Stimulated activated CD4-positive, alpha-beta T cell treated with anti-CD3 and anti-CD28 coated beads, Interleukin-2, amount 100 ng/mL, for 4 hours (primary cell): ENCODE measurements at regions not wholly inside any gene's neighbourhood (a gene's known extent, or its start where the extent isn't known, plus 50 kb on each side); places are given as distances from the start of the nearest gene placed in this dataset.
"Not testable (repeated sequence)": the region's sequence is repeated elsewhere in the genome, so short reads cannot be mapped to it uniquely, and the experiment has no call there.

Source experiments
- DNase-seq: peaks from one replicate; pipeline ENCODE4 v3.0.0-alpha.2; 2020; ENCODE audit warnings: low read depth

- not testable (repeated sequence) for DNase-seq
These were observed 113.5 kb upstream of the NBPF19 start for GRCh38 chr1:149361310-149361709.

- DNase-seq, result not testable (repeated sequence)
These were observed 110.5 kb upstream of the NBPF19 start for GRCh38 chr1:149364188-149364981.

GRCh38 chr1:149366402-149366801 is 108.4 kb upstream of the NBPF19 start:
- not testable (repeated sequence) for DNase-seq

- not testable (repeated sequence) for DNase-seq
These were observed 107.3 kb upstream of the NBPF19 start for GRCh38 chr1:149367472-149368044.

- not testable (repeated sequence) for DNase-seq
These were observed 106.5 kb upstream of the NBPF19 start for GRCh38 chr1:149368337-149368736.

GRCh38 chr1:149369081-149369480 is 105.8 kb upstream of the NBPF19 start:
- not testable (repeated sequence) for DNase-seq

- DNase-seq, result not testable (repeated sequence)
These were observed 102.9 kb upstream of the NBPF19 start for GRCh38 chr1:149371955-149372354.

- DNase-seq, result not testable (repeated sequence)
These were observed 96.4 kb upstream of the NBPF19 start for GRCh38 chr1:149378462-149378861.

- peak; percentile 26 for DNase-seq
These were observed 84.5 kb upstream of the NBPF19 start for GRCh38 chr1:149390173-149390926.

GRCh38 chr1:149390931-149391330 is 83.9 kb upstream of the NBPF19 start:
- not testable (repeated sequence) for DNase-seq

GRCh38 chr1:149395802-149396201 is 79.0 kb upstream of the NBPF19 start:
- DNase-seq, result peak; percentile 55

- not testable (repeated sequence) for DNase-seq
These were observed 76.3 kb upstream of the NBPF19 start for GRCh38 chr1:149398527-149398926.

GRCh38 chr1:149408404-149408803 is 66.4 kb upstream of the NBPF19 start:
- DNase-seq, result not testable (repeated sequence)

- not testable (repeated sequence) for DNase-seq
These were observed 59.5 kb upstream of the NBPF19 start for GRCh38 chr1:149415373-149415772.

GRCh38 chr1:149418782-149419181 is 56.1 kb upstream of the NBPF19 start:
- DNase-seq, result not testable (repeated sequence)

- DNase-seq, result not testable (repeated sequence)
These were observed 51.7 kb upstream of the NBPF19 start for GRCh38 chr1:149423122-149423521.
